Sigmoid colon (tissue), 6 donors: ENCODE measurements at regions not wholly inside any gene's neighbourhood (a gene's known extent, or its start where the extent isn't known, plus 50 kb on each side); places are given as distances from the start of the nearest gene placed in this dataset.

Experiments used
- DNase-seq: peaks from one replicate; pipeline ENCODE4 v3.0.0-alpha.2; 2019
- H3K27ac ChIP-seq, 4 donors: fragments of 200-600 bp; sonication (generic); one replicate each; pipeline ENCODE4 v1.5.1; 2016 to 2019; ENCODE audit warnings: mild to moderate bottlenecking in 1 of 4
- H3K27me3 ChIP-seq, 3 donors: fragments of 200-600 bp; sonication (generic); one replicate each; pipeline ENCODE4 v1.5.1; 2019; ENCODE audit warnings: mild to moderate bottlenecking in 1 of 3
- H3K36me3 ChIP-seq, 4 donors: fragments of 200-600 bp; sonication (generic); one replicate each; pipeline ENCODE4 v1.5.1; 2016 to 2019
- H3K4me1 ChIP-seq, 4 donors: fragments of 200-600 bp; sonication (generic); one replicate each; pipeline ENCODE4 v1.5.1; 2017 to 2019
- H3K4me3 ChIP-seq, 4 donors: fragments of 200-600 bp; sonication (generic); one replicate each; pipeline ENCODE4 v1.5.1; 2017 to 2019; ENCODE audit warnings: mild to moderate bottlenecking in 2 of 4, moderate library complexity in 1 of 4
- H3K9me3 ChIP-seq, 4 donors: fragments of 200-600 bp in 3 of 4; sonication (generic) in 3 of 4; one replicate each; pipeline versions ENCODE4 v1.5.1 to v1.6.1; 2013 to 2019
- EP300 ChIP-seq, 4 donors: sonication (generic); formaldehyde crosslinking; IDR thresholded peaks; one replicate each; pipeline ENCODE4 v1.6.1; 2017; ENCODE audit warnings: antibody characterized with exemption in 4 of 4
- POLR2A ChIP-seq, 2 donors: fragments of 450-650 bp; IDR thresholded peaks; one replicate each; pipeline ENCODE4 v1.6.1; 2016; ENCODE audit warnings: antibody characterized with exemption in 2 of 2, mild to moderate bottlenecking in 2 of 2, moderate library complexity in 2 of 2
- POLR2AphosphoS5 ChIP-seq, 4 donors: sonication (generic); formaldehyde crosslinking; IDR thresholded peaks; one replicate each; pipeline ENCODE4 v1.6.1; 2017; ENCODE audit warnings: antibody characterized with exemption in 4 of 4
- WGBS, 2 donors: extraction: QIAGEN DNeasy Blood & Tissue Kit; methylation state at CpG; one replicate each; pipeline ENCODE4 v1.1.7; 2013; 5-methylcytosine and 5-hydroxymethylcytosine counted together
- intact Hi-C: fragments of 100-400 bp; cut with DNase I; formaldehyde crosslinking; loops from one replicate; pipeline ENCODE4 v1.15.1; 2023
- TF ChIP-seq, protein P1 (sequence below), 4 experiments: fragments of 450-650 bp in 3 of 4; fragments of 200-600 bp in 1 of 4; IDR thresholded peaks; one replicate each; pipeline ENCODE4 v1.5.1; 2016 to 2019; ENCODE audit warnings: antibody characterized with exemption in 4 of 4, mild to moderate bottlenecking in 3 of 4, moderate library complexity in 2 of 4
- donor health status: healthy with polysubstance abuse.
- donor health status: healthy.

GRCh38 chr11:30106222-30107181 is 89.7 kb upstream of the KCNA4 start:
- no peak overlapping the region for H3K27ac ChIP-seq

DNA sequence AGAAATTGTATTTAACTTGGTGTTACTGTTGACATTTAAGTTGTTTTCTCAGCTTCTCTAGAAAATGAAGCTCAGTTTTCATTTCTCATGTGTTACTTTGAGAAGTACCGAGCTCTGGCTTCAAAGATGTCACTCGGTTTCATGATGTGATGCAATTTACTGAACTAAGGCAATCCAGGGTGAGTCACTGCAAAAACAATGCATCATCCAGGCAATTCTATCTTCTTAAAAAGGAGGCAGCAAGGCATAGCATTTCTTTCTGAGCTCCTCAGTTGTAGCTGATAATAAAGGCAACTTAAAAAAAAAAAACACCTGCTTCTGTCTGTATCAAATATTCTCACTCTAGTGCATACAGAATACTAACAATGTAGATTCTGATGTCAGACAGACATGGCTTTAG is 91.1 kb upstream of the KCNA4 start:
- H3K9me3 ChIP-seq = no peaks in the 10 kb centered on the region
- H3K27ac ChIP-seq = no peak overlapping the region
- no peaks in the 10 kb centered on the region for H3K4me1 ChIP-seq
- H3K27me3 ChIP-seq = no peaks in the 10 kb centered on the region
- TF ChIP-seq POLR2AphosphoS5 (IDR thresholded peaks at IDR 0.05) (no peak), EP300 (IDR thresholded peaks at IDR 0.05) (no peak), POLR2A (IDR thresholded peaks at IDR 0.05) (no peak)
- no peak overlapping the region for H3K4me3 ChIP-seq
- no peaks in the 10 kb centered on the region for H3K36me3 ChIP-seq
- intact Hi-C loops = no loop called here
- WGBS, 2 donors = 45 to 70% methylated on average over 2 of the region's 2 CpGs
- no peak for DNase-seq

More at GRCh38 chr11:30106222-30107181, 89.7 kb upstream of the KCNA4 start:
- Histone ChIP-seq H3K27me3 (no peaks in the 10 kb centered on the region), H3K36me3 (no peaks in the 10 kb centered on the region), H3K9me3 (no peaks in the 10 kb centered on the region), H3K4me1 (no peaks in the 10 kb centered on the region), H3K4me3 (no peak overlapping the region)
- intact Hi-C loops = no loop called here
- DNase-seq = no peak
- TF ChIP-seq EP300 (IDR thresholded peaks at IDR 0.05) = no peak
- no peak for TF ChIP-seq POLR2A (IDR thresholded peaks at IDR 0.05)
- no peak for TF ChIP-seq POLR2AphosphoS5 (IDR thresholded peaks at IDR 0.05)
- TF ChIP-seq, protein P1, sequence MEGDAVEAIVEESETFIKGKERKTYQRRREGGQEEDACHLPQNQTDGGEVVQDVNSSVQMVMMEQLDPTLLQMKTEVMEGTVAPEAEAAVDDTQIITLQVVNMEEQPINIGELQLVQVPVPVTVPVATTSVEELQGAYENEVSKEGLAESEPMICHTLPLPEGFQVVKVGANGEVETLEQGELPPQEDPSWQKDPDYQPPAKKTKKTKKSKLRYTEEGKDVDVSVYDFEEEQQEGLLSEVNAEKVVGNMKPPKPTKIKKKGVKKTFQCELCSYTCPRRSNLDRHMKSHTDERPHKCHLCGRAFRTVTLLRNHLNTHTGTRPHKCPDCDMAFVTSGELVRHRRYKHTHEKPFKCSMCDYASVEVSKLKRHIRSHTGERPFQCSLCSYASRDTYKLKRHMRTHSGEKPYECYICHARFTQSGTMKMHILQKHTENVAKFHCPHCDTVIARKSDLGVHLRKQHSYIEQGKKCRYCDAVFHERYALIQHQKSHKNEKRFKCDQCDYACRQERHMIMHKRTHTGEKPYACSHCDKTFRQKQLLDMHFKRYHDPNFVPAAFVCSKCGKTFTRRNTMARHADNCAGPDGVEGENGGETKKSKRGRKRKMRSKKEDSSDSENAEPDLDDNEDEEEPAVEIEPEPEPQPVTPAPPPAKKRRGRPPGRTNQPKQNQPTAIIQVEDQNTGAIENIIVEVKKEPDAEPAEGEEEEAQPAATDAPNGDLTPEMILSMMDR (IDR thresholded peaks at IDR 0.05) = no peak
- 58 to 66% methylated on average over 6 of the region's 6 CpGs for WGBS, 2 donors

DNA sequence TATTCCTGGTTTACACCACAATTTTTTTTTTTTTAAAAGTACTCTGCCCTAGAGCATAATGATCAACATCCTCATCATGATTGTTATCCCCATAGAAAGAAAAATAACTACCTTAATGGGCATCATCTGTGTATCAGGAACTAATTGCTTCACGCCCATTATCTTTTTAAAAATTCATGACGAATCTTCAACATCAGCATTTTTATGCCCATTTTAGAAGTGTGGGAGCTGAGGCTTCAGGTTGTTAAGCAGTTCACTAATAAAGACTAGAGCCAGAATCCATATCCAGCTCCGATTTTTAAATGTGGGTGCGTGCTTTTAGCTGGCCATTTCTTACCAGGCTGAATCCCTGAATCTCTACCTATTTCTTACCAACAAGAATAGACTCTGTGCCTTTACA is 92.9 kb upstream of the KCNA4 start:
- H3K4me3 ChIP-seq = no peak overlapping the region
- 93 to 94% methylated on average over 4 of the region's 4 CpGs for WGBS, 2 donors
- TF ChIP-seq POLR2AphosphoS5 (IDR thresholded peaks at IDR 0.05) = no peak
- TF ChIP-seq POLR2A (IDR thresholded peaks at IDR 0.05) = no peak
- TF ChIP-seq, protein P1 (IDR thresholded peaks at IDR 0.05) = no peak
- TF ChIP-seq EP300 (IDR thresholded peaks at IDR 0.05) = no peak
- intact Hi-C loops = no loop called here
- no peaks in the 10 kb centered on the region for H3K9me3 ChIP-seq
- H3K27ac ChIP-seq = no peak overlapping the region
- no peaks in the 10 kb centered on the region for H3K36me3 ChIP-seq
- no peak for DNase-seq
- no peaks in the 10 kb centered on the region for H3K27me3 ChIP-seq
- no peaks in the 10 kb centered on the region for H3K4me1 ChIP-seq

DNA sequence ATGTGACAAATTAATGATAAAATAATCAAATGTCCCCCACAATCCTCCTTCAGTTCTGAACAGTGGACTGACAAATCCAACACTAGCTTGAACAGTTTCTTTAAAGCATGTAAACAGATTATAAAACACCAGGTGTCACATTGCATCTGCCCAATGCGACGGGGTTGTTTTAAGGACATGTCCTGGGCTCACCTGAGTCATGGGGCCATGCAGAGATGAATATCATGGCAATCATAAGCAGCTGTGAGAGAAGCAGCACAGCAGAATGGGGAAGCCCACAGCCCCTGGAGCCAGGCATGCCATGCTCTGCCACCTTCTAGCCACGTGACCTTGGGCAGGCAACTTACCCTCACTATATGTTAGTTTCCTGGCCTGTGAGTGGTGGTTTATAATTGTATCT is 93.9 kb upstream of the KCNA4 start:
- TF ChIP-seq POLR2AphosphoS5 (IDR thresholded peaks at IDR 0.05) (no peak), EP300 (IDR thresholded peaks at IDR 0.05) (no peak), POLR2A (IDR thresholded peaks at IDR 0.05) (no peak)
- TF ChIP-seq, protein P1 (IDR thresholded peaks at IDR 0.05) = no peak

GRCh38 chr11:30111786-30112185 is 95.0 kb upstream of the KCNA4 start:
- H3K4me3 ChIP-seq = no peak overlapping the region
- DNase-seq = no peak
- no peak overlapping the region for H3K27ac ChIP-seq
- H3K27me3 ChIP-seq = no peaks in the 10 kb centered on the region
- no peaks in the 10 kb centered on the region for H3K9me3 ChIP-seq
- no peak for TF ChIP-seq POLR2A (IDR thresholded peaks at IDR 0.05)
- no peak for TF ChIP-seq EP300 (IDR thresholded peaks at IDR 0.05)
- no peak for TF ChIP-seq POLR2AphosphoS5 (IDR thresholded peaks at IDR 0.05)
- TF ChIP-seq, protein P1 (IDR thresholded peaks at IDR 0.05) = no peak
- no peaks in the 10 kb centered on the region for H3K36me3 ChIP-seq
- WGBS, 2 donors = 18 to 30% methylated on average over 1 of the region's 1 CpG
- no peaks in the 10 kb centered on the region for H3K4me1 ChIP-seq
- intact Hi-C loops = no loop called here

More for the DNA sequence above, 93.9 kb upstream of the KCNA4 start:
- intact Hi-C loops = no loop called here
- no peaks in the 10 kb centered on the region for H3K27me3 ChIP-seq
- H3K9me3 ChIP-seq = no peaks in the 10 kb centered on the region
- H3K4me3 ChIP-seq = no peak overlapping the region
- 34 to 70% methylated on average over 3 of the region's 3 CpGs for WGBS, 2 donors
- no peaks in the 10 kb centered on the region for H3K36me3 ChIP-seq
- no peaks in the 10 kb centered on the region for H3K4me1 ChIP-seq
- no peak overlapping the region for H3K27ac ChIP-seq
- no peak for DNase-seq
